Right ventricle myocardium inferior (tissue), 1 donor: ENCODE measurements at regions not wholly inside any gene's neighbourhood (a gene's known extent, or its start where the extent isn't known, plus 50 kb on each side); places are given as distances from the start of the nearest gene placed in this dataset.

ENCODE experiments used
- ATAC-seq: fragments of 200-7000 bp; cut with Tn5 transposase; one replicate; pipeline ENCODE4 v1.9.1; 2020; ENCODE audit warnings: mild to moderate bottlenecking, moderate library complexity
- DNase-seq: peaks from one replicate; pipeline ENCODE4 v3.0.0; 2021; ENCODE audit errors: missing footprints
- intact Hi-C: fragments of 100-400 bp; cut with DNase I; formaldehyde crosslinking; loops from one replicate; pipeline ENCODE4 v1.11.0; 2022
- donor health status: DM: no; HTN: yes; CAD: no; lungs with severe emphysema.

DNA sequence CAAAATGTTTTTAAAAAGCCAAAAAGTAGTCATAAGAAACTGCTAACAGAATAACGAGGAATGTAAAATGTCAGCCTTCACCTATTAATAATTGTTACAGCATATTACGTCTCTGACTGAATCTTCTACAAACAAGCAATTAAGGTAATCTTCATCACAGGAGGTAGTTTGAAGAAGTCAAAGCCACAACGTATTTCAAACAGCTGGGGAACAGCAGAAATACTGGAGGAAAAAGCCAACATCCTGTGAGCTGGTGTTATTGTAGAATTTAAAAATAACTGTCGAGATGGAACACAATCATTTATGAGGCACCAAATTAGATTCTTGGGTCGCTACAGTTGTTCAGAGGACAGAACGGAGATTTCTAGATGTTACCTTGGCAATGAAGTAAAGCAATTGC lies 450.5 kb downstream of the AGTPBP1 start:
- no peak for DNase-seq
- no peak for ATAC-seq

GRCh38 chr9:85290019-85290418 lies 451.7 kb downstream of the AGTPBP1 start:
- intact Hi-C loops = no loop called here

More for the DNA sequence above, 450.5 kb downstream of the AGTPBP1 start:
- intact Hi-C loops = no loop called here

GRCh38 chr9:85289142-85289541 lies 452.6 kb downstream of the AGTPBP1 start:
- ATAC-seq (no peak), DNase-seq (no peak)
- intact Hi-C loops = no loop called here

More at GRCh38 chr9:85290019-85290418, 451.7 kb downstream of the AGTPBP1 start:
- DNase-seq = no peak
- no peak for ATAC-seq

GRCh38 chr9:85283421-85283820 lies 458.3 kb downstream of the AGTPBP1 start:
- DNase-seq (no peak), ATAC-seq (no peak)
- intact Hi-C loops = no loop called here

- intact Hi-C loops = no loop called here
- ATAC-seq (no peak), DNase-seq (no peak)
Measured at GRCh38 chr9:85278769-85279168, 463.0 kb downstream of the AGTPBP1 start.

DNA sequence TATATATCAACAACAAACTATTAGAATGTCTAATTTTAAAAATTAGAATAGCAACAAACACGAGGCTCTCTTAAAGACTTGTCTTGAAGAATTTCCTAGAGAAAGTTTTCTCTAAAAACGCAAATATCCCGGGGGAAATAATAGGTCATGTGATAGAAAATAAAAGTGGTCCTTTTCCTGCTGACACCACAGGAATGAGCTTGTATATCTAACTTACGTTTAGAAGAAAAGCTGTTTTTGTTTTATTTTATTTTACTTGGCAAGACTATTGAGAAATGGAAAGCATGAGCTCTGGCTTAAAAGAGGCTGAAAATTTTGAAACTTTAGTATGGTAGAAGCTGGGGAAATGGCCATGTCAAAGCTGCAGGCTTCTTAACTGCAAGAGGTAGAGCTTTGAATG lies 465.0 kb downstream of the AGTPBP1 start:
- no peak for DNase-seq
- intact Hi-C loops = no loop called here
- no peak for ATAC-seq

DNA sequence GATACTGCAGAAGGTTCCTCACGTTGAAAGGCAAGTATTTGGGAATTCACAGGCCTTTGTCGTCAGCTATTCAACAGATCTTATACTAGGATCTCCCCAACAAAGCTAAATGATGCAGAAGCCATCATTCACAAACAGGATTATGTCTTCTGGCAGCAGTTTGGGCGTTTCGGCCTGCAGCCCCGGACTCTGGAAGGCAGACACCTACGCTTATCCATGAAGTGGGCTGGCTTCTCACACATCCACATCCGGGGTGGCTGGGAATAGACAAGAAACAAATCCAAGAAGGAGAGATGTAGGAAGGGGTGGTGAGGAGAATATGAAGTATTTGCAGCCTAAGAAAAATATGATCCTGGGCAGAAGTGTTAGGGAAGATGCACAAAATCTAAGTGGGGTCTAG lies 471.9 kb downstream of the AGTPBP1 start:
- ATAC-seq (no peak), DNase-seq (no peak)
- intact Hi-C loops = no loop called here

GRCh38 chr9:85268131-85268530 lies 473.6 kb downstream of the AGTPBP1 start:
- ATAC-seq (no peak), DNase-seq (no peak)
- intact Hi-C loops = no loop called here

- intact Hi-C loops = no loop called here
- ATAC-seq (no peak), DNase-seq (no peak)
Measured at GRCh38 chr9:85264695-85265094, 477.1 kb downstream of the AGTPBP1 start.

DNA sequence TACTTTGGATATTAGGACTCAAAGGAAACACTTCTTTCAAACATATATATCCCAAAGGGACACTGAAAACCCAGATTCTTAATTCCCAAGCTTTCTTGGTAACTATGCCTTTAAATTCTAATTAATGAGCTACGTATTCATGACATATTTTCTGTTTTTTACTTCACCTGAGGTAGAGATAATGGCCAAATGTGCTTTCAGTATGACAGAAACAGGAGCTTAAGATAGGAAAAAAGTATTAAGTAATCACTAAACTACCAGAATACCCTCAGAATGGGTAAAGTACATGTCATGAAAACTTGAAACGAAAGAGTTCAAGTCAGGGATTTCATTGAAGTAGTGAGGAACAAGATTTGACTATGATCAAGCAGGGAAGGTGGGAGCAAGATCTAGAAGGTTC lies 478.5 kb downstream of the AGTPBP1 start:
- ATAC-seq = no peak
- intact Hi-C loops = no loop called here

DNA sequence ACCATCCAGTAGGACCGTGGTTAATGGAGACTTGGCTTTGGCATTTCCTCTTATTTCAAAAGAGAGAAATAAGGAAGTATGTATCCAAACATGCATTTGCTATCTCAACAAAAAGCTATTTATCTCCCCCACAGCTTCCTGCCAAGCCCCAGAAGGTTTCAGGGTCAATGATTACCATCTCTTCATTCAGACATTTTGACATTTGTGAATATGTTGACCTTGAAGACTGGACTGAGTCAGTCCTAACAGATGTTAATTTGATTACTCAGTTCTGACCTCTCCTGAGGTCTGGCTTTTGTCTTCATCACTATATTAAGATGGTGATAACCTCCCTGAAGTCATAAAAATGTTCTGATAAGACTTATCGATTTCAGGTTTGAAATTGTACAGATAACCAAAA lies 479.4 kb downstream of the AGTPBP1 start:
- intact Hi-C loops = no loop called here
- no peak for DNase-seq

More for the DNA sequence above, 478.5 kb downstream of the AGTPBP1 start:
- no peak for DNase-seq

DNA sequence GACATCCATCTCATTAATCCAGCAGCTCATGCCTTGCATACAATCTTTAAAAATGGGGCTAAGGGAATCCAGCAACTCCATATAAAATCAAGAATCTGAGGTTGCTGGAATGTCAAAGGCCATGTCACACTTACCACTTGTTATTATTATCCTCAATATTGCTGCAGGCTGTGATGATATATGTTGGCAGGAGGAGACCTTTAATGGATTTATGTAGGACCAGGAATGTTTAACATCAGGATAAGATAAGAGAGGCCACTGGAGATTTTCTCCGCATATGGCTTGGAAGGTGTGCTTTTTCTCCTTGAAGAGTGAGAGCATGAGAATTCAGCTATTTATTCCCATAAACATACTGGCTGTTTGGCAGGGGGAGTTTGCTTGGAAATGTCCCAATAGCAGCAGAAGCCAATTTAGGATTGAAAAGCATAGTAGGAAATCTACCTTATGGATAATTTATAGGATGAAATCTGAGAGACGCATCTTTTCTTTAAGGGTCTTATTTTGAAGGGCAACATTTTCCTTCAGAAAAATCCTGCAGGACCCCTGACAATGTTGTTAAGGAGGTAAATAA lies 481.4 kb downstream of the AGTPBP1 start:
- ATAC-seq (no peak), DNase-seq (no peak)
- intact Hi-C loops = no loop called here

More for the DNA sequence above, 479.4 kb downstream of the AGTPBP1 start:
- ATAC-seq = no peak

GRCh38 chr9:85258823-85259370 lies 482.9 kb downstream of the AGTPBP1 start:
- intact Hi-C loops = loop anchor here (2.0 to 5.0 kb wide), 2 partner anchors 562 to 862 kb away; no protein-coding TSS in a partner anchor
- DNase-seq (peak; percentile 67), ATAC-seq (peak; percentile 70)

GRCh38 chr9:85258236-85258635 lies 483.5 kb downstream of the AGTPBP1 start:
- intact Hi-C loops = loop anchor here (2.0 to 5.0 kb wide), 2 partner anchors 561 to 861 kb away; no protein-coding TSS in a partner anchor
- no peak for ATAC-seq
- no peak for DNase-seq

- intact Hi-C loops = no loop called here
- DNase-seq (no peak), ATAC-seq (no peak)
Measured at GRCh38 chr9:85249313-85249621, 492.5 kb downstream of the AGTPBP1 start.

DNA sequence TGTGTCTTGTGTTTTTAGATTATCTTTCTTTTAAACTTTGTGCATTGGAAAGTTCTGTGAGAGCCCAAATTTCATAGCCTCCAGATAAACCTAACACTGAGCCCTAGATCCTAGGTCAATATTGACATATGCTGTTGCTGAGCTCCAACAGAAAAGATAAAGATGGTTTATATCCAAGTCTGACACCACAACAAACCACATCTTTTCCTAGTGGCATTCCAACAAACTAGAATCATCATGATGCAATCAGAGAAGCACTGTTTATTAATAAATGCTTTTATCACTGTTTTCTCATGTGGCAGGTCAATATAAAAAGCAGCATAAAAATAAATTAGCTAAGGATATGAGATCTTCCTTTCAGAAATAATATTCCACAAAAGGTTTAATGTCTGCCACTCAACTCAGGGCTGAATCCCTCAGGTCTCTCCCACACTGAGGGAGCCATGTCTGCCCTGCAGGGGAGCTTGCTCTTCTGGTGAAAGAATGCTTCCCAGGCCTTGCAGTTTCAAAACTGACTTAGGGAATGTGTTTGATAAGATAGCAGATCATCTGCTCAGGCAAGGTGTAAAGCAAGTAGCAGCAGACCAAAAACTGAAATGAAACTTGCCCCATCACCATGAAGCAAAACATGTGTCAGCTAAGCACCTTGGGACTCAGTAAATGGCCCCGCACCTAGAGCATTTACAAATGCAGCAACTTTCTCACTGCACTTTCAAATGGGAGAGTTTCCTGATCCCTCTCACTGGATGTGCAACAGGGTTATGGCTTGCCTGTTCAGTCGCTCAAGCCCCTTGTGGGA lies 493.0 kb downstream of the AGTPBP1 start:
- DNase-seq (no peak), ATAC-seq (no peak)
- intact Hi-C loops = no loop called here

- ATAC-seq = no peak
- intact Hi-C loops = no loop called here
Measured at GRCh38 chr9:85246541-85246940, 495.2 kb downstream of the AGTPBP1 start.

DNA sequence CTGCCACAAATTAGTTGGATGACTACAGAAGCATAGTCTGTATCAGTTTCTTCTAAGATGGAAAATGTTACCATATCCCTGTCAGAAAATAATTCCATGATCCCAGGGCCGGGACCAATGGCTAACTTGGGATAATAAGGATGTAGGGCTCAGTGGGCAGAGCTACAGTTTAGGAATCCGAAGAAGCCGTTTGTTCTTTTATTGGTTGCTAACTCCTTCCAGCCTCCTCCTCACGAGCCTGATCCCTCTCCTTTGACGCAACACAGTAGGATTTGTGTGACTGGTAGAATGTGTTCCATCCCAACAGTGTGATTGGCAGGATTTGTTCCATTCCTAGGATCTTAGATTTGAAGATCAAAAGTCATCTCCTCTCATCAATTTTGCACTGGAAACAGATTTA lies 496.9 kb downstream of the AGTPBP1 start:
- DNase-seq = no peak
- intact Hi-C loops = no loop called here
- no peak for ATAC-seq

More at GRCh38 chr9:85246541-85246940, 495.2 kb downstream of the AGTPBP1 start:
- no peak for DNase-seq

DNA sequence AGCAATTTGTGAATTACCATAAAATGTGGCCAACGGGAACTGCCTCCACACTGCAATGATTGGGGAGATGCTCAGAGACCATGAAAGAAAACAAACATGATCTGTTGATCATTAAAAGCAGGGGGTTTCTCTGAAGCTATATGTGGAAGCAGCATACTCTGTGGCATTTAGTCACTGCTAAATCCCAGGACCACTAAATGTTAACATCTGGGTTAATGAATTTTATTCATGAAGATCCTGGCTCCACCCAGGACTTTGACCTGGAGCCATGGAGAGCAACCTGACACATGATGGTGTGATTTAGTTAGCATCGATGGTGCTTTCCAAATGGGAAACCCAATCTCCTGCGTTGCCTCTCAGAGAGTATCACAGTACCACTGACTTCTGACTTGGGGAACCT lies 497.8 kb downstream of the AGTPBP1 start:
- DNase-seq (no peak), ATAC-seq (no peak)
- intact Hi-C loops = no loop called here

- DNase-seq (no peak), ATAC-seq (no peak)
- intact Hi-C loops = no loop called here
Measured at GRCh38 chr9:85237478-85237877, 504.3 kb downstream of the AGTPBP1 start.
